Lower leg skin (tissue), 4 donors: ENCODE measurements at regions not wholly inside any gene's neighbourhood (a gene's known extent, or its start where the extent isn't known, plus 50 kb on each side); places are given as distances from the start of the nearest gene placed in this dataset.

Experiments
- DNase-seq, 2 donors: peaks; one replicate each; pipeline ENCODE4 v3.0.0-alpha.2; 2019; ENCODE audit warnings: low spot score in 2 of 2
- H3K4me3 ChIP-seq: fragments of 200-600 bp; sonication (generic); 2 replicates; pipeline ENCODE4 v1.5.1; 2017; ENCODE audit warnings: mild to moderate bottlenecking, low read depth; ENCODE audit not compliant: poor library complexity, severe bottlenecking
- CTCF ChIP-seq, 3 donors: fragments of 450-650 bp; IDR thresholded peaks; one replicate each; pipeline ENCODE4 v1.5.1; 2016; ENCODE audit warnings: antibody characterized with exemption in 3 of 3, mild to moderate bottlenecking in 3 of 3, moderate library complexity in 2 of 3
- POLR2A ChIP-seq, 2 donors: fragments of 450-650 bp; IDR thresholded peaks; one replicate each; pipeline ENCODE4 v1.6.1; 2016 to 2017; ENCODE audit warnings: antibody characterized with exemption in 2 of 2, mild to moderate bottlenecking in 1 of 2, moderate library complexity in 1 of 2
- WGBS, 2 donors: methylation state at CpG; one replicate each; pipeline ENCODE4 v1.1.5; 2018; 5-methylcytosine and 5-hydroxymethylcytosine counted together
- intact Hi-C: fragments of 100-400 bp; cut with DNase I; formaldehyde crosslinking; loops from one replicate; pipeline ENCODE4 v1.15.0; 2023; ENCODE audit warnings: low total_unique reads

- WGBS, 2 donors, result 47 to 59% methylated on average over 4 of the region's 4 CpGs
- TF ChIP-seq POLR2A (IDR thresholded peaks at IDR 0.05) (no peak), CTCF (IDR thresholded peaks at IDR 0.05) (no peak)
- intact Hi-C loops, result no loop called here
Observed at GRCh38 chr5:115461093-115461492, 83.5 kb downstream of the FEM1C start.

GRCh38 chr5:115460472-115460871 lies 84.1 kb downstream of the FEM1C start:
- H3K4me3 ChIP-seq, result no peak overlapping the region
- intact Hi-C loops, result no loop called here
- WGBS, 2 donors, result 27 to 33% methylated on average over 2 of the region's 2 CpGs
- DNase-seq, result no peak
- no peak for TF ChIP-seq CTCF (IDR thresholded peaks at IDR 0.05)
- no peak for TF ChIP-seq POLR2A (IDR thresholded peaks at IDR 0.05)

More at GRCh38 chr5:115461093-115461492, 83.5 kb downstream of the FEM1C start:
- no peak for DNase-seq
- no peak overlapping the region for H3K4me3 ChIP-seq

GRCh38 chr5:115459855-115460341 lies 84.7 kb downstream of the FEM1C start:
- WGBS, 2 donors, result 36 to 41% methylated on average over 1 of the region's 1 CpG
- no peak overlapping the region for H3K4me3 ChIP-seq
- intact Hi-C loops, result no loop called here
- TF ChIP-seq POLR2A (IDR thresholded peaks at IDR 0.05), result no peak
- no peak for TF ChIP-seq CTCF (IDR thresholded peaks at IDR 0.05)
- no peak for DNase-seq

GRCh38 chr5:115458416-115458815 lies 86.2 kb downstream of the FEM1C start:
- H3K4me3 ChIP-seq, result no peak overlapping the region
- TF ChIP-seq POLR2A (IDR thresholded peaks at IDR 0.05) (no peak), CTCF (IDR thresholded peaks at IDR 0.05) (no peak)
- intact Hi-C loops, result no loop called here
- no peak for DNase-seq
- 88 to 90% methylated on average over 1 of the region's 1 CpG for WGBS, 2 donors

GRCh38 chr5:115458003-115458409 lies 86.6 kb downstream of the FEM1C start:
- DNase-seq, result no peak
- WGBS, 2 donors, result 37 to 45% methylated on average over 4 of the region's 4 CpGs
- H3K4me3 ChIP-seq, result no peak overlapping the region
- intact Hi-C loops, result no loop called here
- TF ChIP-seq POLR2A (IDR thresholded peaks at IDR 0.05), result no peak

- intact Hi-C loops, result no loop called here
- no peak for TF ChIP-seq CTCF (IDR thresholded peaks at IDR 0.05)
- TF ChIP-seq POLR2A (IDR thresholded peaks at IDR 0.05), result no peak
- H3K4me3 ChIP-seq, result no peak overlapping the region
- DNase-seq, result no peak
- WGBS, 2 donors, result 62 to 70% methylated on average over 6 of the region's 6 CpGs
Observed at GRCh38 chr5:115457571-115457970, 87.0 kb downstream of the FEM1C start.
